NCI-H2196 (cell line): ENCODE measurements at regions not wholly inside any gene's neighbourhood (a gene's known extent, or its start where the extent isn't known, plus 50 kb on each side); places are given as distances from the start of the nearest gene placed in this dataset.
"Not testable (repeated sequence)": the region's sequence is repeated elsewhere in the genome, so short reads cannot be mapped to it uniquely, and the experiment has no call there.

Experiments used
- DNase-seq: peaks from one replicate; lab custom pipeline; 2025; ENCODE audit not compliant: unreplicated experiment; lab: John Stamatoyannopoulos, UW

DNA sequence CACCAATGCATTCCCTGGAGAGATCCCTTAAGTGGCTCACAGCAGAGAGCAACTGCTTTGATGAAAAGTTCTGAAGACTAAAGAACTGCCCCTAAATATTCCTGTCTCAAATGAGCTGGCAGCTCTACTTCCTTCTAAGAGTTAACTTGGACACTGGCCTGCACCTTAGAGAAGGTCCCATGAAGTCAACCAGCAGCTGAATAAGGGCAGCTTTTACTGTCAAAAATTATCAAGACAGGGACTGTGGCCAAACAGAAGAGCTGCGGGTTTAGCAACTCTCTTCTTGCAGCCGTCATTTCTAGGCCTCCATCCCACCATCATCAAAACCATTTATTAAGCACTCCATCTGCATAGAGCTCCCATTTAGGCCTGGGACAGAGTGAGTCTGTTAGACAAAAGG, 491.1 kb upstream of the TSHZ3 start:
- DNase-seq: no peak

DNA sequence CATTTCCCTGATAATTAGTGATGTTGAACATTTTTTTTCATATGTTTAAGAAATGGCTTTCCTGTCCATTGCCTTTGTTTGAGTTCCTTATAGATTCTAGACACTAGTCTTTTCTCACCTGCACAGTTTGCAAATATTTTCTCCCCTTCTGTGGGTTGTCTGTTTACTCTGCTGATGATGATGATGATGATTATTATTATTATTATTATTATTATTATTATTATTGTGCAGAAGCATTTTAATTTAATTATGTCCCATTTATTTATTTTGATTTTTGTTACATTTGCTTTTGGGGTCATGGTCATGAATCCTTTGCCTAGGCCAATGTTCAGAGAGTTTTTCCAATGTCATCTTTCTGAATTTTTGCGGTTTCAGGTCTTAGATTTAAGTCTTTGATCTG, 492.5 kb upstream of the TSHZ3 start:
- DNase-seq: no peak

DNA sequence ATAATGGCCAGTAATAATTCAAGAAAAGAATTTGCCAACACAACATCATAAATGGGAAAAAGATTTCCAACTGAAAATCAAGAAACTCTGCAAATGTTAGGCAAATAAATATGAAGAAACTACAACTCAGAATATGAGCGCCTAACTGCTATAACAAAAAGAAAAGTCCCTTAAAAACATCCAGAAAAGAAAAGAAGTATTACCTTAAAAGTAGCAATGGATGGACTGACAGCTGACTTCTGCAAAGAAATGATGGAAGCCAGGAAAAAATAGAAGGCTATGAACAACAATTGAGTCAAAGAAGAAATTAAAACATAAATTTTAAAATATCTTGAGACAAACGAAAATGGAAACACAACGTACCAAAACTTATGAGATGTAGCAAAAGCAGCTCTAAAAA, 482.3 kb upstream of the ZNF507 start:
- no peak for DNase-seq

DNA sequence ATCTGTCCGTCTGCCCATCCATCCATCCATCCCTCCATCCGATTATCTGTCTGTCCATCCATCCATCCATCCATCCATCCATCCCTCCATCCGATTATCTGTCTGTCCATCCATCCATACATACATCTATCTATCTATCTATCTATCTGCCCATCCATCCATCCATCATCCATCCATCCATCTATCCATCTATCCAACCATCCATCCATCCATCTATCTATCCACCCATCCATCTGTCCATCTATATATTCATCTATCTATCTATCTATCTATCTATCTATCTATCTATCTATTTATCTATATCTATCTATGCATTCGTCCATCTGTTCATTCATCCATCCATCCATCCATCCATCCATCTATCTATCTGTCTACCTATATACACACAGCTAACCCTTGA, 471.1 kb upstream of the ZNF507 start:
- DNase-seq: no peak

DNA sequence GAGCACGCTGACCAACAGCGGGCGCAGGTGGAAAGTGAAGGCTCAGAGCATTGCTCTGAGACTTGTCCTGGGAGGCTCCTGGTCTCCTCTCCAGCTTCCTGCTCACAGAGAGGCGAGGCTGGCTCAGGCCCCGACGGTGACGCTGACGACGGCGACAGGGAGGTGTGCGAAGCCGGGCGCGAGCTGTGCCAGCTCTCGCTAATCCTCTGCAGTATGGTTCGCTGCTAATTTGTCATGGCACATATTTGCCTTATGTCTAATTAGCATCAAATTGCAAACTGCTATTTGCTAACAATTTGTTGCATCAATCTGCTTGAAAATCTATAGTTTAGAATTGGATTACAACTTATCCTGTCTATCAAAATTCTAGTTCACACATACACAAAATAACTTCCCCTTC, 469.8 kb upstream of the ZNF507 start:
- DNase-seq: no peak

GRCh38 chr19:31880283-31880682, 465.1 kb upstream of the ZNF507 start:
- no peak for DNase-seq

- DNase-seq: no peak
Measured at GRCh38 chr19:31881988-31882387, 463.4 kb upstream of the ZNF507 start.

DNA sequence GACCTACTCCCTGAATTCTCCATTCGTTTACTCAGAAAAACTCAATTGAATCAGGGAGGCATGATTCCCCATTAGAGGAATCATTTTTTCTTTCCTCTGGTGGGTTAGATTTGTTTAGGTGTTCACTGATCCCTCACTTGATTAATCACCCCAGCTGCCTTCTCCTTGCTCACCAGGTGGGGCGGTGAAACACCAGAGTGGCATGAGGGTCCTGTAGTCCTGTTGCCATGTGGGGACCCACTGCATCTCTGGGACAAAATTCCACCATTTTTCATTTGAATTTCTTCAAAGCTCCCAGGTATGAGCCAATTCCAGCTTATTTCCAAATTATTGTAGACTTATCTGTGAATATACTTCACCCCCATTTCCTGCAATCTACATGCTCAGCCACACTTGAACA, 462.7 kb upstream of the ZNF507 start:
- DNase-seq: no peak

DNA sequence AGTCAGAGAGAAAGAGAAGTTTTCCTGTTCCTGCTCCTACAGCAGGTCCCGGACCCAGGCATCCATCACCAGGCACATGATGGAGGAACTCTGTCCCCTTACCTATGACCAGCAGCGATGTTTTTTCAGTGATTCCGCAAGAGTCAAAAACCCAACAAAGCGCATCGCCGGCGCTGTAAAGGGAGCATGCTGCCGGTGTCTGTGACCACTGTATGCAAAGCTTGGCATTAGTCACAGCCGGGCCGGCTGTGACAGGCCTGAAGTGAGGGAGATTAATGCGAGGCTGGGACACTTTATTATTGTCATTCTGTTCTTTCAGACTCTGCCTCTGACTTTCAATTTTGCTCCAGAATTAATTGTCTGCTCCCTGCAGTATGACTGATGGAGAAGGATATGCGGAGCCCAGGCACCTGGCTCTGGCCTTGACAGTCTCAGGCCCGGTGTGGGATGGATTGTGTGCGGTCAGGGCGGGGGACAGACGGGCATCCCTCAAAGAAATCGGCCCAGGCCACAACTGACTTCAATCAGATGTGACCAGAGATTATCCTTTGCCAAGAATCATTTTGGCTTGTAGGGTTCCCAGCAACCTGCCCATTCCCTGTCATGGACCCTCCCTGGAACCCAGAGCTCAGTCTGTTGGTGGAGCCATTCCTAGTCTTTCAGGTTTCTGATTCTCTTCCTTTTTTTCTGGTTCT, 462.0 kb upstream of the ZNF507 start:
- no peak for DNase-seq

DNA sequence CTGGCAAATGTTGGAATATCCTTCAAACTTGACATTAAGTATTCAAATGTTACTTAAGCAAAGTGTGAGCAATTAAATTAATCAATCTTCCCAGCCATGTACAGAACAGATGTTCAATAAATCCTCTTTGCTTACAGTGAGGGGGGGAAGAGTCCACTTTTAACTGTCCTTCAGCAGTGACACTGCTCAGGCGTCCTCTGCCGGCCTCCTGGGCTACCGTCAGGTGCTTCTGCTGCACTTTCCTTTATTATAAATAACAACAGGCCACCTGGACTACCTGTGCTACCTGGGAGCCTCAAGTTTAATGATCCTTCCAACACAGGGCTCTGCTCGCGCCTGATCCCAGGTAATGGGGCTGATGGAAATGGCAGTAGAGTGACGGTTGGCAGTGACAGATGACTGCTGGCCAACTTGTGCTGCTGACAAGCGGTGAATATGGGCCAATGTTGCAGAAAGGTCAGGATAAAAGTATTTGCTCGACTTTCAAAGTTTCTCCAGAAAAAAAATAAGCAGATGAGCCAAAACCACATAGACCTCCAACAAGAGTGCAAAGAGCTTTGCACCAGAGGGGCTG, 460.0 kb upstream of the ZNF507 start:
- DNase-seq: no peak

DNA sequence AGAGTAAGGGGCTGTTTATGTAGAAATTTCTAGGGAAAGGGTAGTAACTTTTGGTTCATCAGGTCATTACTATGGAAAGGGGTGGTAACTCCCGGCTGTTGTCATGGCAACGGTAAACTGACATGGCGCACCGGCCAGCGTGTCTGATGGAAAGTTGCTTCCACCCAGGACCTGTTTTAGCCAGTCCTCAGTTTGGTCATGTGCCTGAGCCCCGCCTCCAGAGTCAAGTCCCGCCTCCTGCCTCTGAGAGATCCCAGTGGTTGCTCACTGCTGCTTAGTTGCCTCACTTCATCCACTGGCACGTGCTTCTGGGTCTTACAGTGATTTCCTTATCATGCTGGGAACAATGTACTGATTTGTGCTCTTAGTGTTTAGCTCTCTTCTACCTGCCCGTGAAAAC, 455.2 kb upstream of the ZNF507 start:
- no peak for DNase-seq

DNA sequence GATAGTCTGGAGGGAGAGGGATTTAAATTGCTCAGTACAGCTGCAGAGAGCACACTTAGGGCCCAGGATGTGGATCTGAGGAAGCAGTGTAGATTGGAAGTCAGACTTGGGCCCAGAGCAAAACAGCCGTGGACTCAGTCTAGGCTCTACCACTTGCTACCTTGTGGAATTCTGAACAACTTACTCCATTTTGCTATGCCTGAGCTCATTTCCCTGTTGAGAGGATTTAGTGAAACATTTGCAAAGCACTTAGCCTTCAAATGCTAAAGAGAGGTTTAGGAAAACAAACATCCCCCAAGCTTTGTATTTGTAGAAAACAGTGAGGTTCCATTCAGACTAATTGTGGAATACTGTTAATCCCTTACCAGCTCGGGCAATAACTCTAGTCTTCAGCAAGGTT, 453.4 kb upstream of the ZNF507 start:
- no peak for DNase-seq

GRCh38 chr19:31893491-31893890, 451.9 kb upstream of the ZNF507 start:
- not testable (repeated sequence) for DNase-seq

- no peak for DNase-seq
Measured at GRCh38 chr19:31894451-31894850, 451.0 kb upstream of the ZNF507 start.

- no peak for DNase-seq
Measured at GRCh38 chr19:31897292-31897691, 448.1 kb upstream of the ZNF507 start.

DNA sequence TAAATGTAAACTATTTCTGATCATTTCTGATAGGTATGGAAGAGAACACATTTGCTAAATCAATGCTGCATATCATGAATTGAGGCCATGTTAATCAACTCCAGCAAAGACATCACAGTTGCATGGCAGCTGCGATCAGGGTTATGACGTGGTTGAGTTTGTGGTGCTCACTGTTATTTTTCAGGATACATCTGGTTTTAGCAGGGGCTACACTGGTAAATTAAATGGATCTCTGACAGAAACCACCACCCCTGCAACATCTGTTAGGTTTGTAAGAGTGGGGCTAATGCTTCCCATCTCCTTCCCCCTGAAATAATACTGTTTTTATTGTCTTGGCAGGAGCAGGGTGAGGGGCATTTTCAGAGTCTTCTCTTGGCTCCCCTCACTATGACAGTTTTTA, 444.4 kb upstream of the ZNF507 start:
- DNase-seq: no peak

DNA sequence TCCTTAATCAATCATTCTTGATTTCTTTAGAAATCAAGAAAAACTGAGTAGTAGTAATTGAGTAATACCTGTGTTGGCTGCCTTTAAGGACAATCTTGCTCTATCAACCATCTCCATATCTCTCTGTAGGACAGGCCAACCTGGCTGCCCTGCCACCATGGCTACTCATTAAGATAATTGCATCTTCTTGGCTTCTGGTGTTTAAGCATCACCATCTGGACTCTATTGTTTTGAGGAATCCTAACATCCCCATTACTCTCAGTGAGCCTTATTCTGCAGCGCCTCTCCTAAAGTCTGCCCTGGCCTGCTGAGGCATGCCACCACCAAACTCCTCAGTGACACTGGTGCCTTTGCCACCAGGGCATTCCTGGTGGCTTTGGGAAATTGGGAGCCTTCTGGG, 442.6 kb upstream of the ZNF507 start:
- no peak for DNase-seq

DNA sequence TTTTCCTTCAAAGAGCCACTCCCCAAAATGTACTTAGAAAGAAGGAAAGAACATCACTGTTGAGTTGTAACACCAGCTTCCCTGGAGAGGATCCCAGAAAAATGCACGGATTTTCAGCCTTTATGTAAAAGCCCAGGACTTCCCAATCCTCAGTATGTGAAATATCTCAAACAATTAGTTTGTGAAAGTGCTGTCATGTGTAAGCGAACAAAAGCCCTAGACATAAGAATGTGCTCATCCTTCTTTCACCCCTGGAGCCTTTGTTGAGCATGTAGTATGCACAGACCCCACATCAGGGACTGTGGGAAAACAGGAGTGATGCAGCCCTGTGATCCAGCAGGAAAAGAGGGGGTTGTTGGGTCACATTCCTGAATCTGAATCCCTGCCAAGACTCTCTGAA, 441.4 kb upstream of the ZNF507 start:
- DNase-seq: no peak

GRCh38 chr19:31906111-31906871, 439.1 kb upstream of the ZNF507 start:
- DNase-seq: no peak

- DNase-seq: no peak
Measured at GRCh38 chr19:31907661-31908060, 437.7 kb upstream of the ZNF507 start.

DNA sequence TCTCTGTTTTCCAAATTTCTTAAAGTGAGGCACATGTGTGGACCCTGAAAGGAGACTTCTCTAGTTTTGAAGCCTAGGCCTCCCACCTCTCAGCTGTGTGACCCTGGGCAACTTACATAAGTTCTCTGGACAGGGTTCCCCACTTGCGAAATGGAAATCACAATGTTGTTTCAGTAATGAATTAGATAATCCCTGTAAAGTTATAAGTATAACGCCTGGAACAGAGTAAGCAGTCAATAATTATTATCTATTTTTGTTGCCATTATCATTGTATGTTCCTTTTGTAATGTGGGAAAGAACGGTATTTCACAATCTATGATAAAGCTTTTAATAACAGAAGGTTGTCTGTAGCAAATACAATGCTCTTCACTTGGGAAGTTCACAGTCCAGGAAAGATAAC, 437.3 kb upstream of the ZNF507 start:
- no peak for DNase-seq

DNA sequence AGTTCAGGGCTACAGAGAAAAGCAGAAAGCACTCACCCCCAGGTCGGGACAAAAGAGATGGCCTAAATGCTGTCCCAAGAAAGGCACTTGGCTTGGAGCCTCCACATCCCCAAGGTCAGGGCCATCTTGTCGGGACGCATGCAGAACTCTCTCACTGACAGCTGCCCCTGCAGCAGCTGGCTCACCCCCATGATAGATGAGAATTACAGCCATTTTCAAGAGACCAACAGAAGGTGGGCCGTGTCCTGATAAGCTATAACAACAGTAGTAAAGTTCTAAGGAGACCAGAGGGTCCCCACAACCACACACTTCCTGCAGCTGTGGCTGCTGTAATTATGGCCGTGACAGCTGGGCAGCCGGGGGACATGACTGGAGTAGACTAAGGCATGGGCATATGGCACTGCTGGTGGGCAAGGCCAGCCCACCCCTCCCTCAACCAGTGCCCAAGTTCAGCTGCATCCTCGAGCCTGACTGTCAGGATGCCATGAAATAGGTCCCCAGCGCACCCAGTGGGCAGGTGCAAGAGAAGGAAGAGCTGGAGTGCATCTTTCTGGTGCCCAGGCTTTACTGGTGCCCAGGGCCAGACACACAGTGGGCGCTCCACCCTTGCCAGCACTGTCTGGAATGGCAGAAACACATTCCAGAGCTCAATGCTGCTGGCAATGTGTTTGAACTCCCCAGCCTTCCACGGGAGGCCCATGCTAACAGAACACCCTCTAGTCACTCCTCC, 436.7 kb upstream of the ZNF507 start:
- DNase-seq: no peak
